ENCODE measurements at regions not wholly inside any gene's neighbourhood (a gene's known extent, or its start where the extent isn't known, plus 50 kb on each side); places are given as distances from the start of the nearest gene placed in this dataset.

DNA sequence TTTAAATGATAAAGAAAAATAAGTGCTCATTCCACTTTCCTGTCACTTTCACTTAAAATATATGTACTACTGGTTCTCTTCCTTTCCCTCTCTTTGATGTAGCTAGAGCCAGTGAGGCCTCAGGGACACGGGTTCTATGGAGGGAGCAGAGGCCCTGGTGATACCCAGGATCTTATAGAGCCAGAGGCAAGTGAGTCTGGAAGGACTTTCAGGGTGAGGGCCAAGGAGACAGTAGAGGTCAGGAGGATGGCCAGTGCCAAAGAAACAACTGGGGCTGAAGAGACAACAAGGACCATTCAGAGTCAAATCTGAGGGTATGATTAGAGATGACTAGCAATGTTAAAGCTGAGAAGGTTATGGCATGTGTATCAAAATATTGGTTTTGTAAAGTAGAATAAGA, 124.1 kb upstream of the GOLGA6L6 start:
- no peak overlapping the region for H2BK120ac ChIP-seq (replicated peaks; ENCODE audit: low read depth, low read length)
- TF ChIP-seq POLR2A (IDR thresholded peaks at IDR 0.05; ENCODE audit: control extremely low read depth in 1 of 2, low read depth in 2 of 2, low read length in 2 of 2) = no peak
- no peak for TF ChIP-seq EGR1 (IDR thresholded peaks at IDR 0.05; ENCODE audit: borderline replicate concordance, low read depth, low read length)
- H3K4me1 ChIP-seq (replicated peaks in 1 of 4; ENCODE audit: control insufficient read depth in 3 of 4, insufficient read depth in 4 of 4, low read length in 3 of 4) = no peaks in the 10 kb centered on the region
- no peak overlapping the region for H3K4me2 ChIP-seq (ENCODE audit: insufficient read depth in 1 of 2, low read depth in 2 of 2, low read length in 2 of 2)
- H2BK20ac ChIP-seq (ENCODE audit: low read length) = no peak overlapping the region
- H2AK5ac ChIP-seq (ENCODE audit: low read depth, low read length) = no peak overlapping the region
- no peak overlapping the region for H3K9ac ChIP-seq (replicated peaks in 1 of 4; ENCODE audit: extremely low read depth in 1 of 4, low read depth in 3 of 4, low read length in 3 of 4)
- no peak overlapping the region for H4K8ac ChIP-seq (ENCODE audit: extremely low read depth, insufficient read depth, low read length)
- no peak for DNase-seq (ENCODE audit: low read depth in 1 of 2, low spot score in 2 of 2)
- no peaks in the 10 kb centered on the region for H3K23me2 ChIP-seq (ENCODE audit: low read depth, low read length)
- H3K18ac ChIP-seq (ENCODE audit: extremely low read depth, low read length) = no peak overlapping the region
- no peaks in the 10 kb centered on the region for H3K79me1 ChIP-seq (ENCODE audit: low read depth, low read length)
- no peak overlapping the region for H2BK5ac ChIP-seq (ENCODE audit: low read depth, low read length)
- 69% methylated on average over 1 of the region's 1 CpG; no CpG with 5 or more reads in 1 of the 2 experiments for WGBS, 2 experiments (ENCODE audit: extremely low coverage in 1 of 2, insufficient coverage in 1 of 2, insufficient read length in 1 of 2, insufficient replicate concordance in 2 of 2, low coverage in 1 of 2, low lambda C conversion rate in 2 of 2, missing lambda C conversion rate in 1 of 2)
- ChIA-PET CTCF (ENCODE audit: partially characterized antibody) (no interaction called here), POLR2A (ENCODE audit: partially characterized antibody) (no interaction called here)
- H3K4ac ChIP-seq (replicated peaks; ENCODE audit: insufficient read length, low read depth, low read length) = no peak overlapping the region
- no peak overlapping the region for H3K56ac ChIP-seq (replicated peaks; ENCODE audit: insufficient read length, low read depth, low read length)
- no peak for FAIRE-seq
- no peak overlapping the region for H3K27ac ChIP-seq (ENCODE audit: low read depth, low read length)
- no peaks in the 10 kb centered on the region for H4K20me1 ChIP-seq (replicated peaks in 1 of 2; ENCODE audit: control insufficient read depth in 1 of 2, insufficient read depth in 2 of 2, low read length in 2 of 2)
- H2BK12ac ChIP-seq (ENCODE audit: low read depth, low read length) = no peak overlapping the region
- peaks cover 8 to 28% of the 10 kb centered on the region in 2 experiments for H3K9me3 ChIP-seq (ENCODE audit: insufficient read depth in 2 of 2, low read depth in 1 of 2, low read length in 1 of 2)
- no peaks in the 10 kb centered on the region for H3K27me3 ChIP-seq (replicated peaks in 1 of 4; ENCODE audit: control insufficient read depth in 3 of 4, extremely low read depth in 1 of 4, insufficient read depth in 3 of 4, low read length in 3 of 4)
- no peak overlapping the region for H4K91ac ChIP-seq (replicated peaks; ENCODE audit: insufficient read length, low read length)
- H3K4me3 ChIP-seq (ENCODE audit: extremely low read depth in 1 of 4, insufficient read depth in 2 of 4, low read depth in 3 of 4, low read length in 4 of 4) = no peak overlapping the region
- no peak overlapping the region for H4K5ac ChIP-seq (ENCODE audit: insufficient read length, low read depth, low read length)
- H3K23ac ChIP-seq (ENCODE audit: insufficient read length) = no peak overlapping the region
- no peak overlapping the region for H2AFZ ChIP-seq (ENCODE audit: low read length)
- no peak overlapping the region for H3K14ac ChIP-seq (ENCODE audit: insufficient read length)
- H3K36me3 ChIP-seq (ENCODE audit: control insufficient read depth in 2 of 4, insufficient read depth in 4 of 4, low read length in 3 of 4) = no peaks in the 10 kb centered on the region
- no peaks in the 10 kb centered on the region for H3K79me2 ChIP-seq (ENCODE audit: control insufficient read depth in 1 of 2, insufficient read depth in 2 of 2, low read length in 2 of 2)
- no peak overlapping the region for H2BK15ac ChIP-seq (ENCODE audit: low read length)

Data from H1 (cell line).